ENCODE measurements at regions not wholly inside any gene's neighbourhood (a gene's known extent, or its start where the extent isn't known, plus 50 kb on each side); places are given as distances from the start of the nearest gene placed in this dataset.

DNA sequence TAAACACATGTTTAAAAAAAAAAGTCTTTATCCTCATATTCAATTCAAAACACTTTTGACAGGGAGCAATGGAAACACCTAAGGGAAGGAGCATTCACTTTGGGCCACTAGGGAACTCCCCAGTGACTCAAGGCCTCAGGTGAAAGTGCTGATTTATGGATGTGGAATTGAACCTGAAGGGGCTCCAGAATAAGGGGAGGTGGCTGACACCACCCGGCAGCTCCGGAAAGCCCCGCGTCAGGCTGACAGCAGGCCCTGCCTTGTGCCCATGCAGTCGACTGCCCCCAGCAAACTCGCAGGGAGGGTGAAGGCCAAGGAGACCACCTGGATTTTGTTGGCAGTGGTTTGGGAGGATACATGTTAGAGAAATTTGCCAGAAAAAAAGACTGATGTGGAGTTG is 275.3 kb upstream of the NCKAP5 start:
- TF ChIP-seq, protein P1, sequence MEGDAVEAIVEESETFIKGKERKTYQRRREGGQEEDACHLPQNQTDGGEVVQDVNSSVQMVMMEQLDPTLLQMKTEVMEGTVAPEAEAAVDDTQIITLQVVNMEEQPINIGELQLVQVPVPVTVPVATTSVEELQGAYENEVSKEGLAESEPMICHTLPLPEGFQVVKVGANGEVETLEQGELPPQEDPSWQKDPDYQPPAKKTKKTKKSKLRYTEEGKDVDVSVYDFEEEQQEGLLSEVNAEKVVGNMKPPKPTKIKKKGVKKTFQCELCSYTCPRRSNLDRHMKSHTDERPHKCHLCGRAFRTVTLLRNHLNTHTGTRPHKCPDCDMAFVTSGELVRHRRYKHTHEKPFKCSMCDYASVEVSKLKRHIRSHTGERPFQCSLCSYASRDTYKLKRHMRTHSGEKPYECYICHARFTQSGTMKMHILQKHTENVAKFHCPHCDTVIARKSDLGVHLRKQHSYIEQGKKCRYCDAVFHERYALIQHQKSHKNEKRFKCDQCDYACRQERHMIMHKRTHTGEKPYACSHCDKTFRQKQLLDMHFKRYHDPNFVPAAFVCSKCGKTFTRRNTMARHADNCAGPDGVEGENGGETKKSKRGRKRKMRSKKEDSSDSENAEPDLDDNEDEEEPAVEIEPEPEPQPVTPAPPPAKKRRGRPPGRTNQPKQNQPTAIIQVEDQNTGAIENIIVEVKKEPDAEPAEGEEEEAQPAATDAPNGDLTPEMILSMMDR (conservative IDR thresholded peaks at IDR 0.05 in 1 of 2, IDR thresholded peaks at IDR 0.05 in 1 of 2; ENCODE audit: extremely low read depth in 1 of 2, insufficient read depth in 1 of 2, low read depth in 1 of 2, low read length in 2 of 2), result no peak
- no peak for TF ChIP-seq EZH2 (IDR thresholded peaks at IDR 0.05; ENCODE audit: borderline replicate concordance, low read length)

Measured in mammary epithelial cell (primary cell).